ENCODE measurements at regions not wholly inside any gene's neighbourhood (a gene's known extent, or its start where the extent isn't known, plus 50 kb on each side); places are given as distances from the start of the nearest gene placed in this dataset.

DNA sequence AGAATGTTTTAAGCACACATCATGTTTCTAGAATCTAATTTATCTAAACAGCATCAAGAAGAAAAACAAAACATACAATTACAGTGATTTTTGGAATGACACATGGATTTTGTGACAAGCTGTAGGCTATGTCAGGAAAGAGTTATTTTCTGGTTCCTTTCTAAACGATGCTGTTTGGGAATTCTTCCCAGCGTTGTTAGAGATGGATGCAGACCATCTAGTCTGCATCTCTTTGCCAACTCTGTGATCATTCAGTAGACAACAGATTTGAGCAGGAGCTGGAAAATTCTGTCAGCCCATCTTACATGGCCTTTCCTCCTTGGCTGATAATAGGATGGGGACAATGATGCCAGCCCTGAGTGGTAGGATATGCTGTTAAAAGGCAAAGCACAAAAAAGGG lies 295.7 kb upstream of the TRPC7 start:
- TF ChIP-seq, protein P1, sequence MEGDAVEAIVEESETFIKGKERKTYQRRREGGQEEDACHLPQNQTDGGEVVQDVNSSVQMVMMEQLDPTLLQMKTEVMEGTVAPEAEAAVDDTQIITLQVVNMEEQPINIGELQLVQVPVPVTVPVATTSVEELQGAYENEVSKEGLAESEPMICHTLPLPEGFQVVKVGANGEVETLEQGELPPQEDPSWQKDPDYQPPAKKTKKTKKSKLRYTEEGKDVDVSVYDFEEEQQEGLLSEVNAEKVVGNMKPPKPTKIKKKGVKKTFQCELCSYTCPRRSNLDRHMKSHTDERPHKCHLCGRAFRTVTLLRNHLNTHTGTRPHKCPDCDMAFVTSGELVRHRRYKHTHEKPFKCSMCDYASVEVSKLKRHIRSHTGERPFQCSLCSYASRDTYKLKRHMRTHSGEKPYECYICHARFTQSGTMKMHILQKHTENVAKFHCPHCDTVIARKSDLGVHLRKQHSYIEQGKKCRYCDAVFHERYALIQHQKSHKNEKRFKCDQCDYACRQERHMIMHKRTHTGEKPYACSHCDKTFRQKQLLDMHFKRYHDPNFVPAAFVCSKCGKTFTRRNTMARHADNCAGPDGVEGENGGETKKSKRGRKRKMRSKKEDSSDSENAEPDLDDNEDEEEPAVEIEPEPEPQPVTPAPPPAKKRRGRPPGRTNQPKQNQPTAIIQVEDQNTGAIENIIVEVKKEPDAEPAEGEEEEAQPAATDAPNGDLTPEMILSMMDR (IDR thresholded peaks at IDR 0.05) = no peak
- TF ChIP-seq POLR2A (IDR thresholded peaks at IDR 0.05) = no peak
